GM13976 (cell line): ENCODE measurements at regions not wholly inside any gene's neighbourhood (a gene's known extent, or its start where the extent isn't known, plus 50 kb on each side); places are given as distances from the start of the nearest gene placed in this dataset.

Experiments
- DNase-seq: peaks from one replicate; pipeline ENCODE4 v3.0.0; 2012; ENCODE audit warnings: low spot score
- in situ Hi-C: fragments of 300-500 bp; cut with MboI; formaldehyde crosslinking; loops from one replicate; pipeline ENCODE4 v1.12.0; 2022; ENCODE audit warnings: low sequenced_read_pairs, mixed read lengths, inconsistent platforms; ENCODE audit not compliant: unreplicated experiment
- TF ChIP-seq, protein P1 (sequence below): IDR thresholded peaks from 2 replicates; pipeline ENCODE4 v1.5.1; 2012; ENCODE audit warnings: borderline replicate concordance, mild to moderate bottlenecking; ENCODE audit not compliant: insufficient read depth; ENCODE audit errors: extremely low read depth, missing control alignments, control extremely low read depth

DNA sequence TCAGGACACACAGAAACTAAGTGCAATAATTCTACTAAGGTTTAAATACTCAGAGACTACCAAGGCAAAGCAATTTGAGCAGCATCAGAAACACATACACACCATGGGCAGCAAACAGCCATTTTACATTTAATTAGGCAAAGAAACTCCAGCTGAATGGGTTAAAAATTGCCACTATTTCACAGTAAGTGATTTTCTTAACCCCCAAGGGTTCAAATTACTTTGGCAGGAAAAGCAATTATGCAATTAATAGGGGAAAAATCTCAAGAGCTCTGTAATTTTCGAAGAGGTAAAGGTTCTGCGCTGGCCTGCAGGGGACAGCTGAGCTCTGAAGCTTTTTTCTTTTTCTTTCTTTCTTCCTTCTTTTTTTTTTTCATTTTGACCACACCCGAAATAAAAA lies 206.2 kb upstream of the RRP15 start:
- TF ChIP-seq, protein P1, sequence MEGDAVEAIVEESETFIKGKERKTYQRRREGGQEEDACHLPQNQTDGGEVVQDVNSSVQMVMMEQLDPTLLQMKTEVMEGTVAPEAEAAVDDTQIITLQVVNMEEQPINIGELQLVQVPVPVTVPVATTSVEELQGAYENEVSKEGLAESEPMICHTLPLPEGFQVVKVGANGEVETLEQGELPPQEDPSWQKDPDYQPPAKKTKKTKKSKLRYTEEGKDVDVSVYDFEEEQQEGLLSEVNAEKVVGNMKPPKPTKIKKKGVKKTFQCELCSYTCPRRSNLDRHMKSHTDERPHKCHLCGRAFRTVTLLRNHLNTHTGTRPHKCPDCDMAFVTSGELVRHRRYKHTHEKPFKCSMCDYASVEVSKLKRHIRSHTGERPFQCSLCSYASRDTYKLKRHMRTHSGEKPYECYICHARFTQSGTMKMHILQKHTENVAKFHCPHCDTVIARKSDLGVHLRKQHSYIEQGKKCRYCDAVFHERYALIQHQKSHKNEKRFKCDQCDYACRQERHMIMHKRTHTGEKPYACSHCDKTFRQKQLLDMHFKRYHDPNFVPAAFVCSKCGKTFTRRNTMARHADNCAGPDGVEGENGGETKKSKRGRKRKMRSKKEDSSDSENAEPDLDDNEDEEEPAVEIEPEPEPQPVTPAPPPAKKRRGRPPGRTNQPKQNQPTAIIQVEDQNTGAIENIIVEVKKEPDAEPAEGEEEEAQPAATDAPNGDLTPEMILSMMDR: no peak
- in situ Hi-C loops: no loop called here
- DNase-seq: no peak

DNA sequence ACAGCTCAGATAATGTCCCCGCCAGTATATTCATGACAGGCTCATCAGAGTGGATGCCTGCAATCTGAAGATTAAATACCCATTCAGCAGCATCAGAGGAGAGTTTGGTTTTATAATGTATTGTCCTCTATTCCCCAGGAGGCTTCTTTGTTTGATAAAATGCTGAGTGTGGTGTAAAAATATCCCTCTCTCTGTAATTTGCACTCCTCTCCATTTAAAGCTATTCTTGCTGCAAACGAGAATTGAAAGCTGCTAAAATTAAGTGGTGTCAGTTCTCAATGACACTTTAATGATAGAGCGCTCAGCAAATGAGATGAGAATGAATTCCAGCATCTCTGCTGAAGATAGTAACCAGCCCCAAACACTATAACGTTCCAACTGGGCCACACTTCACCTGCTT lies 205.7 kb upstream of the RRP15 start:
- TF ChIP-seq, protein P1: no peak
- in situ Hi-C loops: no loop called here
- DNase-seq: no peak

GRCh38 chr1:218079820-218080219 lies 205.3 kb upstream of the RRP15 start:
- TF ChIP-seq, protein P1: no peak
- DNase-seq: no peak
- in situ Hi-C loops: no loop called here

DNA sequence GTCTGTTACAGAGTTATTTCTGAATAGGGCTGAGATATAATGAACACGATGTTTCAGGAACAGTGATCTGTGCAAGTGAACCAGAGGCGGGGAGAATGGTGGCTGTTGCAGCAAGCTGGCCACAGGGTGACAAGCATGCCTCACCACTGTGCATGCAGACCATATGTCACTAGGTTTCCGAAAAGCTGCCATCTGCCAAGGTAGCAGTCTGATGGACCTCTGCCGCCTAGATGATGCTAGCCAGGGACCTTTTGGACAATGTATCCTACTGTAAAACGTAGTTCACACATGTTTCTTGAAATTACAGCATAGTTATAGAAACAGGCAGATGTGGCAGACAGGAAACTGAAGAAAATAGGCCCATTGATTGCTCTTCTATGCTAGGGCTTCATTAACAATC lies 204.2 kb upstream of the RRP15 start:
- in situ Hi-C loops: no loop called here
- no peak for DNase-seq
- TF ChIP-seq, protein P1: no peak

DNA sequence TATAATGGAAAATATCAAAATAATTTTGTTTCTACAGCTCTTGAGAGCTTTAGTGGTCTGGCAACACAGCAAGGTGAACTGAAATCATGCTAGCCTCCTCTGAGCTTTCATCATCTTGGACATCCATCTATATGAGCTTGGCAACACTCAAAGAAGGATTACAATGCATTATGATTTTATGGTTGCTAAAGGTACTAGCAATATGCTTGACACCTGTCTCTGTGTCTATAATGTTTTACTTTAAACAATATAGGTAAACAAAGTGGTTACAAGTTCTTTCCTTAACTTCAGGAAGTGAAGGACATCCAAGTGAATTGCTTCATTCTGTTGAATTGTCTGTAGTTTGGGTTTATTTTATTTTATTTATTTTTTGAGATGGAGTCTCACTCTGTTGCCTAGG lies 203.7 kb upstream of the RRP15 start:
- in situ Hi-C loops: no loop called here
- TF ChIP-seq, protein P1: no peak
- DNase-seq: no peak

DNA sequence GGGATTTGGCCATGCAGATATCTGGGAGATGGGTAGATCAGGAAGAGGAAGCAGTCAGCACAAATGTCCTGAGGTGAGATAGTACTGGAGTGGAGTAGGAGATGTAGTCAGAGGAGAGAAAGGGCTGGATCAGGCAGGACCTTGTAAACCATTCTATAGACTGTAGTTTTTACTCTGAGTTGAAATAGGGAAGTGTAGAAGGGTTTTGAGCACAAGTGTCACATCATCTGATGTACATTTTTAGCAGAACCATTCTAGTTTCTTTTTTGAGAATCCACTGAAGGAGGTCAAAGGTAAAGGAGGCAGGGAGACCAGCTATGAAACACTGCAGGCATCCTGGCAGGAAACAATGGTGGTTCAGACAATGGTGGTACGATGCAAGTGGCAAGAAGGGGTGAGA lies 194.6 kb upstream of the RRP15 start:
- in situ Hi-C loops: no loop called here
- TF ChIP-seq, protein P1: no peak
- DNase-seq: no peak

DNA sequence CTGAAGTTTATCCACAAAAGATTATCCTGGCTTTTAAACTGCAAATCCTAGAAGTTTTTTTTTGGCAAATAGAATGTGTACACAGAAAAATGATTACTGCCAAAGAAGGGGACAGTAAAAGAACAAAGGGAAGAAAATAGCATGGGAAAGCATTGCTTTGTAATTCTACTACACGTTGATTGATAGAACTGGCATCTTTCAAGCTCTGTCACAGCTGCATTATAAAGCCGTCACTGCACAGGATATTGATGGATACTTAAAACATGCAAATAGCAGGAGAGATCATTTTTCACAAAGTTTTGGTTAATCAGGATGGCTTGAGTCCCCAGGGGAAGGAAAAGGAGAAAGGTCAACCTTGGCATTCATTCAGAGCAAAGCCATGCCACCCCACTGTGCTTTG lies 183.7 kb upstream of the RRP15 start:
- TF ChIP-seq, protein P1: no peak
- no peak for DNase-seq
- in situ Hi-C loops: no loop called here
